Smooth muscle cell (in vitro differentiated cells): ENCODE measurements at regions not wholly inside any gene's neighbourhood (a gene's known extent, or its start where the extent isn't known, plus 50 kb on each side); places are given as distances from the start of the nearest gene placed in this dataset.

Experiments used
- DNase-seq: peaks from one replicate; lab custom pipeline; 2025; ENCODE audit not compliant: unreplicated experiment; lab: John Stamatoyannopoulos, UW
- H2AFZ ChIP-seq: fragments of 200-600 bp; sonication (generic); 2 replicates; pipeline ENCODE4 v1.6.0; 2016; ENCODE audit warnings: antibody characterized with exemption, low read depth, mild to moderate bottlenecking
- H3F3A ChIP-seq: fragments of 200-600 bp; sonication (generic); 2 replicates; pipeline ENCODE4 v1.6.0; 2017; ENCODE audit warnings: antibody characterized with exemption, low read depth
- H3K27ac ChIP-seq: fragments of 200-600 bp; sonication (generic); 2 replicates; pipeline ENCODE4 v1.5.1; 2016; ENCODE audit warnings: low read depth, mild to moderate bottlenecking
- H3K27me3 ChIP-seq: fragments of 200-600 bp; sonication (generic); 2 replicates; pipeline ENCODE4 v1.6.1; 2016; ENCODE audit warnings: low read depth, mild to moderate bottlenecking
- H3K36me3 ChIP-seq: fragments of 200-600 bp; sonication (generic); 2 replicates; pipeline ENCODE4 v1.5.1; 2016; ENCODE audit warnings: low read depth
- H3K4me1 ChIP-seq: fragments of 200-600 bp; sonication (generic); 2 replicates; pipeline ENCODE4 v1.5.1; 2016; ENCODE audit warnings: low read depth
- H3K4me2 ChIP-seq: fragments of 200-600 bp; sonication (generic); 2 replicates; pipeline ENCODE4 v1.6.0; 2016; ENCODE audit warnings: mild to moderate bottlenecking
- H3K4me3 ChIP-seq: fragments of 200-600 bp; sonication (generic); 2 replicates; pipeline ENCODE4 v1.5.1; 2016; ENCODE audit warnings: mild to moderate bottlenecking
- H3K79me2 ChIP-seq: fragments of 200-600 bp; sonication (generic); 2 replicates; pipeline ENCODE4 v1.6.0; 2016; ENCODE audit warnings: low read depth, mild to moderate bottlenecking
- H3K9ac ChIP-seq: fragments of 200-600 bp; sonication (generic); 2 replicates; pipeline ENCODE4 v1.6.0; 2016; ENCODE audit warnings: low read depth
- H3K9me3 ChIP-seq: fragments of 200-600 bp; sonication (generic); replicated peaks from 2 replicates; pipeline ENCODE4 v1.5.1; 2016; ENCODE audit warnings: low read depth
- H4K20me1 ChIP-seq: fragments of 200-600 bp; sonication (generic); 2 replicates; pipeline ENCODE4 v1.6.0; 2016; ENCODE audit warnings: low read depth
- CTCF ChIP-seq: fragments of 200-600 bp; sonication (generic); IDR thresholded peaks from 2 replicates; pipeline ENCODE4 v1.5.1; 2017; ENCODE audit warnings: borderline replicate concordance, mild to moderate bottlenecking, antibody characterized with exemption; ENCODE audit not compliant: insufficient read depth, poor library complexity, severe bottlenecking
- WGBS: methylation state at CpG from one replicate; pipeline ENCODE4 v1.1.7; 2016; ENCODE audit warnings: low lambda C conversion rate; 5-methylcytosine and 5-hydroxymethylcytosine counted together

DNA sequence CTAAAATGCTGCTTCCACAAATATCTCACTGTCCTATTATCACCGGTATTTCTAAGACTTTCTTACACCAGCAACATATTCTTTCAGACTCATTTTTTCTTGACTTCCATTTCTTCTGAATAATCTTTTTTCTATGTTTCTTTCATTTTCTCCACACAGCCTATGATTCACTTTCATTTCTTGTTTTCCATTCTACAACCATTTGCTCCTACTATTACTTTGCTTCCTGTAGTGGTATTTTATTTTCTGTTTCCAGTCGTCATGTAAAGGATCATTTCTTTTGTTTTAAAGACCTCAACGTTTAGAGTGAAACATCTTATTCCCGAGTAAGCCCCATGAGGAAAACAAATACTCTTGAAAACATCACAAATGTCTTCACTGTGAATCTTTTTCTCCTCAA is 182.2 kb upstream of the MDGA2 start:
- H3K4me3 ChIP-seq: no peak overlapping the region
- H3K9me3 ChIP-seq: no peaks in the 10 kb centered on the region
- no peak overlapping the region for H3K4me2 ChIP-seq
- no peaks in the 10 kb centered on the region for H3F3A ChIP-seq
- no peaks in the 10 kb centered on the region for H3K79me2 ChIP-seq
- peaks cover 4% of the 10 kb centered on the region for H3K27me3 ChIP-seq
- no peaks in the 10 kb centered on the region for H4K20me1 ChIP-seq
- H3K27ac ChIP-seq: no peak overlapping the region
- 85% methylated on average over 4 of the region's 4 CpGs for WGBS
- H3K4me1 ChIP-seq: no peaks in the 10 kb centered on the region
- H3K36me3 ChIP-seq: no peaks in the 10 kb centered on the region
- peak overlapping the region; percentile 8 for H2AFZ ChIP-seq
- H3K9ac ChIP-seq: no peak overlapping the region
- DNase-seq: no peak
- no peak for TF ChIP-seq CTCF

- no peaks in the 10 kb centered on the region for H3K36me3 ChIP-seq
- H3F3A ChIP-seq: no peaks in the 10 kb centered on the region
- H3K4me1 ChIP-seq: no peaks in the 10 kb centered on the region
- H3K79me2 ChIP-seq: no peaks in the 10 kb centered on the region
- no peak overlapping the region for H3K4me2 ChIP-seq
- H2AFZ ChIP-seq: no peak overlapping the region
- no peak for DNase-seq
- H3K27me3 ChIP-seq: peaks cover 4% of the 10 kb centered on the region
- H3K9ac ChIP-seq: no peak overlapping the region
- H3K27ac ChIP-seq: no peak overlapping the region
- H4K20me1 ChIP-seq: no peaks in the 10 kb centered on the region
- 0% methylated on average over 1 of the region's 1 CpG for WGBS
- no peaks in the 10 kb centered on the region for H3K9me3 ChIP-seq
- no peak overlapping the region for H3K4me3 ChIP-seq
- TF ChIP-seq CTCF: no peak
These were observed 176.9 kb upstream of the MDGA2 start for GRCh38 chr14:47852278-47852677.

GRCh38 chr14:47846008-47846407 is 170.6 kb upstream of the MDGA2 start:
- H3F3A ChIP-seq: no peaks in the 10 kb centered on the region
- no peaks in the 10 kb centered on the region for H3K36me3 ChIP-seq
- no peaks in the 10 kb centered on the region for H4K20me1 ChIP-seq
- H3K9ac ChIP-seq: no peak overlapping the region
- H3K4me1 ChIP-seq: no peaks in the 10 kb centered on the region
- H3K27ac ChIP-seq: no peak overlapping the region
- no peak for DNase-seq
- H3K79me2 ChIP-seq: no peaks in the 10 kb centered on the region
- H3K4me3 ChIP-seq: no peak overlapping the region
- H2AFZ ChIP-seq: no peak overlapping the region
- no peaks in the 10 kb centered on the region for H3K9me3 ChIP-seq
- WGBS: 79% methylated on average over 4 of the region's 4 CpGs
- no peak for TF ChIP-seq CTCF
- H3K4me2 ChIP-seq: no peak overlapping the region
- no peaks in the 10 kb centered on the region for H3K27me3 ChIP-seq

DNA sequence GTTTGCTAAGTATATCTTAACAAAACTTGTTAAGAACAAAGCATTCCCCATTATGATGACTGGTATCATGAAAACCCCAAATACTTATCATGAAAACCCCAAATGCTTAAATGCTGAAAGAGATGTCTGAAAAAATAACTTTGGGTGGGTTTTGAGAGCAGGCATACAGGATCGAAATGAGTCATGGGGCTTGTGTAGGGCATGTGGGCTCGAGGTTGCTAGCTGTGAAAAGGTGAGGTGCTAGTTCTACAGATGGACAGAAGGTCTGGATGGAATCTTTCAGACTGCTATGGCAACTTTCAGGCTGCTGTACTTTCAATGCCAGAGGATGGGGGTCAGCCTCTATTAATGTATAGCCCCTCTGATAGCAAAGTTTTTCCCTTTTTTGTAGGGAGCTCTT is 167.8 kb upstream of the MDGA2 start:
- Histone ChIP-seq H4K20me1 (no peaks in the 10 kb centered on the region), H3K27ac (no peak overlapping the region), H3K36me3 (no peaks in the 10 kb centered on the region), H3F3A (no peaks in the 10 kb centered on the region), H3K79me2 (no peaks in the 10 kb centered on the region), H3K9me3 (no peaks in the 10 kb centered on the region), H3K9ac (no peak overlapping the region), H3K27me3 (no peaks in the 10 kb centered on the region), H2AFZ (no peak overlapping the region), H3K4me2 (no peak overlapping the region), H3K4me3 (no peak overlapping the region), H3K4me1 (no peaks in the 10 kb centered on the region)
- WGBS: 95% methylated on average over 2 of the region's 2 CpGs
- DNase-seq: no peak
- no peak for TF ChIP-seq CTCF
